Muscle layer of colon (tissue), 2 donors: ENCODE measurements at regions not wholly inside any gene's neighbourhood (a gene's known extent, or its start where the extent isn't known, plus 50 kb on each side); places are given as distances from the start of the nearest gene placed in this dataset.

Experiments
- H3K27ac ChIP-seq: one replicate; pipeline ENCODE4 v1.7.0; 2013; ENCODE audit warnings: low read depth, mild to moderate bottlenecking, low read length, moderate library complexity
- H3K27me3 ChIP-seq, 2 donors: one replicate each; pipeline ENCODE4 v1.7.0; 2013; ENCODE audit warnings: low read length in 2 of 2, mild to moderate bottlenecking in 2 of 2; ENCODE audit not compliant: insufficient read depth in 2 of 2, control insufficient read depth in 1 of 2
- H3K36me3 ChIP-seq: one replicate; pipeline ENCODE4 v1.7.0; 2013; ENCODE audit warnings: mild to moderate bottlenecking, low read length; ENCODE audit not compliant: insufficient read depth
- H3K4me1 ChIP-seq: one replicate; pipeline ENCODE4 v1.7.0; 2013; ENCODE audit warnings: mild to moderate bottlenecking, low read length; ENCODE audit not compliant: insufficient read depth
- H3K4me3 ChIP-seq, 2 donors: one replicate each; pipeline ENCODE4 v1.7.0; 2013; ENCODE audit warnings: low read length in 2 of 2, low read depth in 1 of 2, mild to moderate bottlenecking in 1 of 2, moderate library complexity in 1 of 2
- H3K9ac ChIP-seq: one replicate; pipeline ENCODE4 v1.7.0; 2013; ENCODE audit warnings: low read length
- H3K9me3 ChIP-seq: one replicate; pipeline ENCODE4 v1.7.0; 2013; ENCODE audit warnings: mild to moderate bottlenecking, low read length
- donor health status: abdominal sarcoma.
- donor health status: Adenocarcinoma of cecum.

DNA sequence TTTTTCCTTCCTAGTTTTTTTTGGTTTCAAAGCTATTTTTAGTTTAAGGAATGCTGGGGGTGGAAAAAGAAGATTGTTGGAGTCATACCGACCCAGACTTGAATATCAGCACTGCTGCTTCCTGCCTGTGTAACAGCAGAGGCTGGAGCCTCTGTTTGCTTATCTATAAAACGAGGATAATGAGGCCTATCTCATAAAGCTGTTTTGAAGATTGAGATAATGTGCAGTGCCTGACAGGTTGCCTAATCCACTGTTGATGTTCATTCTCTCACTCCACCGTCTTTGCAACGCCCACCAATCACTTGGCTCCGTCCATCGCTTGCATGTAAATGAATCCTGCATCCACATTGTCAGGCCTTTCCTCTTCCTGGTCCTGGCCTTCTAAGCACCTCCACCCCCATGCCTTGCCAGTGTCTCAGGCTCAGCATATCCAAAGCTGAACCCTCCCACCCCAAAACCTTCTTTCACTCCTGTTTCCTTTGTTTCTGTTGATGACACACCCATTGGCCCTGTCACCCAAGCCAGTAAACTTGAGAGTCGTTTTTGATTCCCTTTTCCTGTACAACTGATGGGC, 94.9 kb downstream of the MEX3B start:
- H3K36me3 ChIP-seq: no peaks in the 10 kb centered on the region
- no peak overlapping the region for H3K4me3 ChIP-seq
- no peak overlapping the region for H3K27ac ChIP-seq
- H3K4me1 ChIP-seq: no peaks in the 10 kb centered on the region
- H3K9ac ChIP-seq: no peak overlapping the region
- H3K9me3 ChIP-seq: no peaks in the 10 kb centered on the region
- no peaks in the 10 kb centered on the region for H3K27me3 ChIP-seq

DNA sequence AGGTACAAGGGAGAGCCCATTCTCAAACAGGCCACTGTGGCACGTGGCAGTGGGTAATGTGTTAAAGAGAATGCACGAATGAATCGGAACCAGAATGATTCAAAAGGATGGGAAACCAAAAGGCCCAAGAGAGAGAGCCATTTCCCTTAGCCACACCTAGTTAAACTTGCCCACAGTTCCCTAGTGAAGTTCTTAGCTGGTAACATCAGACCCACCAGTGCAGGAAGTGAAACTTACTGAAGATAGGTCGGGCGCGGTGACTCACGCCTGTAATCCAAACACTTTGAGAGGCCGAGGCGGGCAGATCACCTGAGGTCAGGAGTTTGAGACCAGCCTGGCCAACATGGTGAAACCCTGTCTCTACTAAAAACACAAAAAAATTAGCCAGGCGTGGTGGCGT, 97.1 kb downstream of the MEX3B start:
- Histone ChIP-seq H3K9ac (no peak overlapping the region), H3K4me1 (no peaks in the 10 kb centered on the region), H3K36me3 (no peaks in the 10 kb centered on the region), H3K9me3 (no peaks in the 10 kb centered on the region), H3K27ac (no peak overlapping the region), H3K27me3 (no peaks in the 10 kb centered on the region), H3K4me3 (no peak overlapping the region)

DNA sequence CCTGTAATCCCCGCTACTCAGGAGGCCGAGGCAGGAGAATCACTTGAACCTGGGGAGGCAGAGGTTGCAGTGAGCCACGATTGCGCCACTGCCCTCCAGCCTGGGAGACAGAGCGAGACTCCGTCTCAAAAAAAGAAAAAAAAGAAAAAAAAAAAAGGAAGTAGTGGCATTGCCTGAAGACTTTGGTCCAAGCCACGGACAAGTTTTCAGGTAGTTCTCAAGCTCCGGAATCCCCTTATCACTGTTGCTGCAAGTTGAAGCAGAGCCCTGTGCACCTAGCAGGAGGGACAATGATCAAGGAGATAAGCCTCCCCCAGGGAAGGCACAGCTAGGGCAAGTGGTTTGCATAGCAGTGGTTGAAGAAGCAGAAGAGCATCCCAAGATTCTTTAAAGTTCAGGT, 97.6 kb downstream of the MEX3B start:
- H3K9ac ChIP-seq: no peak overlapping the region
- no peak overlapping the region for H3K4me3 ChIP-seq
- H3K27ac ChIP-seq: no peak overlapping the region
- H3K27me3 ChIP-seq: no peaks in the 10 kb centered on the region
- H3K36me3 ChIP-seq: no peaks in the 10 kb centered on the region
- H3K9me3 ChIP-seq: no peaks in the 10 kb centered on the region
- no peaks in the 10 kb centered on the region for H3K4me1 ChIP-seq

DNA sequence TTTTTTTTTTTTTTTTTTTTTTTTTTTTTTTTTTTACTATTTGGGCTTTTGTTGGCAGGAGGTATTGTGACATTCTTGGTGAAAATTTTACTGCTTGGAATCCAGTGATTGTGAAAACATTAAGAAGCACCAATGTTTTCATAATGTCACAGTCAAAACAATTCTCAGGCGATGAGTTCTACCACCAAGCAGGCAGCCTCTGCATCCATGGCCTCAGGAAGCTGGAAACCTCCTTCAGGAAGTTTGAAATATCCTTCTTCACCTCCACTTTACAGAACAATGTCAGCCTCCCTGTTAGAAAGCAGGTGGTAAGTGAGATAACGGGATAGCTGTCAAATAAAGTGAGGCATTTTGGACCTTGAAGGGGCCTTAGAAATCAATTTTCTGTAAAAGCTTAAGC, 98.3 kb downstream of the MEX3B start:
- Histone ChIP-seq H3K4me3 (no peak overlapping the region), H3K36me3 (no peaks in the 10 kb centered on the region), H3K27me3 (no peaks in the 10 kb centered on the region), H3K4me1 (no peaks in the 10 kb centered on the region), H3K9me3 (no peaks in the 10 kb centered on the region), H3K27ac (no peak overlapping the region), H3K9ac (no peak overlapping the region)

DNA sequence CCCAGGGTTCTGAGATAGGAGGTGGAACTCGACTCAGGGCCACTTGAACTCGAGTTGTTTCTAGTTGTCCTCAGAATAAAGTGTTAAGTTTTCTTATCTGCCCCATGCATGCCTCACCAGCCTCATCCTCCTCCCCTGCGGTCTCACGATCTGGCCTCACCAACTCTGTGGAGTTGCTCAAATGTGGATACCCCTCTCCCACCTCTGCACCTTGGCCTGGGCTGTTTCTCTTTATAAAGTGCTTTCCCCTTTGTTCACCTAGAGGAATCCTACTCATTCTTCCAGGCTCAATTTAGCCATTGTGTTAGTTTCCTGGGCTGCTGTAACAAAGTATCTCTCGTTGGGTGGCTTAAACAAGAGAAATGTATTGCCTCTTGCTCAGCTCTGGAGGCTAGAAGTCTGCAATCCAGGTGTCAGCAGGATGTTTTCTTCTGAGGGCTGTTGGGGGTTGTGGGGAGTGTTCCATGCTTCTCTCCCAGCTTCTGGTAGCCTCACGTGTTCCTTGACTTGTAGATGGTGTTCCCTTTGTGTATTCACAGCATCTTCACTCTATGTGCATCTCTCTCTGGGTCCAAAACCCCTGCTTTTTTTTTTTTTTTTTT, 100.7 kb downstream of the MEX3B start:
- no peak overlapping the region for H3K4me3 ChIP-seq
- no peaks in the 10 kb centered on the region for H3K4me1 ChIP-seq
- no peaks in the 10 kb centered on the region for H3K27me3 ChIP-seq
- H3K27ac ChIP-seq: no peak overlapping the region
- H3K36me3 ChIP-seq: no peaks in the 10 kb centered on the region
- H3K9ac ChIP-seq: no peak overlapping the region
- H3K9me3 ChIP-seq: no peaks in the 10 kb centered on the region

DNA sequence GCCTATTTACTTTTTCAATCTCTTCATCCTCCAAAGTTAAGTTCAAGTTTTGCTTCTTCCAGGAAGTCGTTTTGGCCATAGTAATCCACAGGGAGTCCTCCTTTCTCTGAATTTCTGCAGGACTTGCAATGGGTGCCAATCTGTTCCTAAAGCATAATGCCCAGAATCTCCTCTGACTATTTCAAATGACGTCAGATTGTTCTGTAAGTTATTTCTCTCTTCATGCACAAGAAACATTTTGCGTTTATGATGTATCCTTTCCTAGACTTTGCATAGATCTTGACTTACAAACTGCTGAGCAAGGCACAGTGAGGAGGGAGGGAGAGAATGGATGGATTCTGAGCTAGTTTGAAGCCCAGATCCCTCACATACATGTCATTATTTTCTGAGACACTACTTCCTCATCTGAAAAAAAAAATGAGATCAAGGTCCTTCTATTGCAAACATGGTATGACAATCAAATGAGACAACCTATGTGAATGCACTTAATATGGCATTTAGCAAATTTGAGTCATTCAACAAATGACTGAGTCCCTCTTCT, 103.1 kb downstream of the MEX3B start:
- H3K4me3 ChIP-seq: no peak overlapping the region
- no peak overlapping the region for H3K9ac ChIP-seq
- no peaks in the 10 kb centered on the region for H3K4me1 ChIP-seq
- H3K36me3 ChIP-seq: no peaks in the 10 kb centered on the region
- no peaks in the 10 kb centered on the region for H3K9me3 ChIP-seq
- H3K27ac ChIP-seq: no peak overlapping the region
- no peaks in the 10 kb centered on the region for H3K27me3 ChIP-seq

DNA sequence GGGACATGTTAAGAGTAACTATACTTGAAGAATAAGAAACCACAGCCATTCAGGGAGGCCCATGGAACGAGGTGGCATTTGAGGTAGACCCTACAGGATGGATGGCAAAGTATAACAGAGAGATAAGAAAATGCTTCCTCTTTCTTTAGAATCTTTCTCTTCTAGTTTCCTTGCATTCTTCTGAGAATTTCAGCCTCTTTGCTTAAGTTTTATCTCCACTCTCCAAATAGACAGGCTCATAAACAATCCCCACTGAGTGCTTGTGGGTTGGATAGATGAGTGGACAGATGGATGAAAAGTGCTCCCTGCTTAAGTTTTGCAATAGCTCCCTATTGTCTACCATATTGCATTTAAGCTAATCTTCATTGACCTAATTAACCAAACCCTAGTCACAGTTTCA, 103.7 kb downstream of the MEX3B start:
- H3K4me3 ChIP-seq: no peak overlapping the region
- H3K36me3 ChIP-seq: no peaks in the 10 kb centered on the region
- H3K27ac ChIP-seq: no peak overlapping the region
- no peaks in the 10 kb centered on the region for H3K9me3 ChIP-seq
- no peaks in the 10 kb centered on the region for H3K4me1 ChIP-seq
- no peak overlapping the region for H3K9ac ChIP-seq
- no peaks in the 10 kb centered on the region for H3K27me3 ChIP-seq

DNA sequence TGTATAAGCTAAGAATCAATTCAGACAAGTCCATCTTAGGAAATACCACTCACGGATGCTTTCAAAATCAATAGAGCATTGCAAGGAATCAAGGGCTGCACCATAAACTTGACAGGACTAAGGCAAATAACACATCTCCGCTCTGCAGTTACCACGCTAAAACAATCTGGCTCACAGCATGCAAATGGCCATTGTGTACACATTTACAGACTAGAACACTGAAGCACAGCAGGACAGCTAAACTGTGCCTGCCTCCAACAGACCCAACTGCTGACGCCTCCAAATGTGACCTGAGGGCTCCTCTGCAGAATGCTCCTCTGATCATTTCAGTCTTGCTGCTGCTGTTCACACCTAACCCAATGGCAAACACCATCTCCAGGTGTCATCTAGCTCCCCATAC, 104.3 kb downstream of the MEX3B start:
- Histone ChIP-seq H3K4me3 (no peak overlapping the region), H3K27ac (no peak overlapping the region), H3K36me3 (no peaks in the 10 kb centered on the region), H3K4me1 (no peaks in the 10 kb centered on the region), H3K9ac (no peak overlapping the region), H3K27me3 (no peaks in the 10 kb centered on the region), H3K9me3 (no peaks in the 10 kb centered on the region)

DNA sequence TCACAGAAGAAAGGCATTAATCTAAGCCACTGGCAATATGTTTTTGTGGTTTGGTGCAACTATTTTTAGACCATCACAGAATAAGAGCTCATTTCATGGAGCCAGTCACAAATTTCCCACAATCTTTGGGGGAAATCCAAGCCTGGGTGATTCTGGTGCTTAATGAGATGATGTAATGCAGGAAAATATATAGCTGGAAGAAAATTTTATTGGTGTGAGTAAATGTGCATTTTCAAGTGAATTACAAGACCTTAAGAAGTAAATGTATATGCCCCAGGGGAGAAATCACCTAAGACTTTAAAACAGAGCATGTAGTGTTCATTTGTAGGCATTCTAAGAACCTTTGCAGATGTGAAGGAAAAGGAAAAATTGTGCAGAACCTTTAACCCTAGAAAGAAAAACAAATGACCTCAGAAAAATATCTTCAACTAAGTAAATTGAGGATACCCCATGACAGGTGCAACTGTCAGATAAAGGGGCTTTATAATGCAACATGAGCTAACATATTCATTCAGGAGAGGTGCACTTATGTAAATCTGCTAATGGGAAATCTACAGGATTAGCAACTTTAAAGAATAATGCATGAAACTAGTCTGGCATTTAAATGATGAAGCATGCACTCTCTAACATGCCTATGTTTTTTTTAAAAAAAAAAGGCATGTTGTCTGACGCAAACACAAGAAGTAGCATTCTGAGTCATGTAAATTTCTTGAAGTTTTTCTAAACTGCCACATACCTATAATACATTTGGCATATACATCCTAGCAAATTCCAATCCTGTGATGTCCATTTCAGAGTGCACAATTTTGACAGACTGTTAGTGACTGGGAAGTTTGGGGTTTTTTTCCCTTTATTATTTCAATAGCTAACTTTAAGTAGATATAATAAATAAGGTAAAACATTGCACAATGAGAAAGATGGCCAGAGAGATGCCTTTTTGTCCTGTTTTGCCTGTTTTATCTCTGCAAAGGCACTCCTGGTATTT, 105.1 kb downstream of the MEX3B start:
- H3K4me1 ChIP-seq: no peaks in the 10 kb centered on the region
- H3K9ac ChIP-seq: no peak overlapping the region
- H3K36me3 ChIP-seq: no peaks in the 10 kb centered on the region
- no peaks in the 10 kb centered on the region for H3K27me3 ChIP-seq
- no peak overlapping the region for H3K27ac ChIP-seq
- H3K4me3 ChIP-seq: no peak overlapping the region
- no peaks in the 10 kb centered on the region for H3K9me3 ChIP-seq

DNA sequence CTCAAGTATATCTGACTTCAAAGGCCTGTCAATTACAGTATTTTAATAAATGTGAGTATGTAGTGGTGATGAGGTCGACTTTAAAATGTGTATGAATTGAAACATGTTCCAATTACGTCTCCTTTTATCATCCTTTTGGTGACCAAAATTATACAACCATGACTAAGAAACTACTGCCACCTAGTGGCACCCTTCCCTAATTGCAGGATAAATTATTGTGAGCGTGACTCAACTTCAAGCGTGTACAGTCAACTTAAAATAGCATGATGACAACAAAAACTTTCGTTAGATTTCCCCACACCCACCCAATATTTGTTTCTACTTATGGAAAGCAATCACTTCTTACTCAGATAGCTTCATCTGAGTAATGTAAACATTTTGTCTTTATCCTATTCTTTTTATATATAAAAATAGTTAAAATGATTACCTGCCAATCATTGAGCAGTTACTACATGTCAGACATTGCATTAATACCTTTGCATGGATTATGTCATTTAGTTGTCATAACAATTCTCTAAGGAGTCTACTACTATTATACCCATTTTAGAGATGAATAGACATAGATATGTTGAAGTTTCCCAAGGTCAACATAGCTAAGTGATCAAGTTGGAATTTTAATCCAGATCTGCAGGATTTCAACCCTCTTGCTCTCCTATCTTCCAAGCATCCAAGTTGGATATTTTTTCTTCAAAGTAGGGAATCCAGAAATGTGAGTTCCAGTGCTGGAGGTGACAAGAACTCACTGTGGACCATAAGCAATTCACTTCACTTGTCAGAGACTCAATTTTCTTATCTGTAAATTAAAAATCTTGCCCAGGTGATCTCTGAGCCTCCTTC, 106.0 kb downstream of the MEX3B start:
- no peaks in the 10 kb centered on the region for H3K9me3 ChIP-seq
- no peak overlapping the region for H3K9ac ChIP-seq
- no peak overlapping the region for H3K4me3 ChIP-seq
- H3K4me1 ChIP-seq: no peaks in the 10 kb centered on the region
- no peaks in the 10 kb centered on the region for H3K36me3 ChIP-seq
- no peaks in the 10 kb centered on the region for H3K27me3 ChIP-seq
- H3K27ac ChIP-seq: no peak overlapping the region

DNA sequence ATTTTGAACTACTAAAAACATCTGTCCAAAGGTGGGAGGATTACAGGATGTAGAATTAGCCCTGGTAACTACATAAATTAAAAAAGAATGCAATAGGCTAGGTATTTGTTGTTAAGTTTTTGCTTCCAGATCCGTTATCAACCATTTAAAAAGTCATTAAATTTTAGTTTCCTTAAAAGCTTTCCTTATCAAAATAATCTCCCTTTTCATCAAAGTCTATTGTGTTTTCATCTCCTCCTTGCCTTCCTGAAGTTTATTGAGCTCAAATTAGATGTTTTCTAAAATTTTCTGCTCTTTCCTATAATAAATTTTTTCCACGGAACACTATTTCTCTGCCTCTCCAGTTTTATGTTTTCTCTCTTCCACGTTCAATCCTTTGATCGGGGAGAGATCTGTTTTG, 108.6 kb downstream of the MEX3B start:
- Histone ChIP-seq H3K36me3 (no peaks in the 10 kb centered on the region), H3K4me3 (no peak overlapping the region), H3K9me3 (no peaks in the 10 kb centered on the region), H3K9ac (no peak overlapping the region), H3K4me1 (no peaks in the 10 kb centered on the region), H3K27ac (no peak overlapping the region), H3K27me3 (no peaks in the 10 kb centered on the region)
